Kidney (tissue), 13 donors: ENCODE measurements at regions not wholly inside any gene's neighbourhood (a gene's known extent, or its start where the extent isn't known, plus 50 kb on each side); places are given as distances from the start of the nearest gene placed in this dataset.
A peak's percentile ranks its signal among the peaks of the same experiment; 100 is the strongest.

Experiments used
- DNase-seq, 5 donors: peaks; one replicate each; pipeline ENCODE4 v3.0.0-alpha.2; 2013 to 2020
- FAIRE-seq: peaks from 2 replicates; lab custom pipeline; 2012; peaks lifted over from hg19 to GRCh38; lab: Jason Lieb, UNC
- H3K27ac ChIP-seq, 2 donors: one replicate each; pipeline ENCODE4 v1.7.0; 2013; ENCODE audit warnings: low read depth in 2 of 2, low read length in 2 of 2, inconsistent platforms in 1 of 2
- H3K27me3 ChIP-seq: one replicate; pipeline ENCODE4 v1.7.1; 2013; ENCODE audit warnings: low read length, inconsistent platforms; ENCODE audit not compliant: control insufficient read depth, insufficient read depth
- H3K36me3 ChIP-seq, 3 donors: one replicate each; pipeline versions ENCODE4 v1.7.0 to v1.7.1; 2013; ENCODE audit warnings: low read length in 3 of 3, control low read depth in 1 of 3, inconsistent platforms in 1 of 3; ENCODE audit not compliant: insufficient read depth in 3 of 3, control insufficient read depth in 2 of 3
- H3K4me1 ChIP-seq, 3 donors: one replicate each; pipeline versions ENCODE4 v1.7.0 to v1.7.1; 2013; ENCODE audit warnings: low read length in 3 of 3, inconsistent platforms in 1 of 3, low read depth in 1 of 3; ENCODE audit not compliant: control insufficient read depth in 2 of 3, insufficient read depth in 2 of 3
- H3K4me3 ChIP-seq, 3 donors: one replicate each; pipeline versions ENCODE4 v1.7.0 to v1.8.1; 2013; ENCODE audit warnings: low read length in 3 of 3, control low read depth in 1 of 3, inconsistent platforms in 1 of 3
- H3K9ac ChIP-seq, 3 donors: one replicate each; pipeline versions ENCODE4 v1.7.0 to v1.7.1; 2013; ENCODE audit warnings: low read length in 3 of 3, control low read depth in 1 of 3, inconsistent platforms in 1 of 3
- H3K9me3 ChIP-seq, 3 donors: one replicate each; pipeline versions ENCODE4 v1.7.0 to v1.7.1; 2013; ENCODE audit warnings: low read length in 3 of 3, control low read depth in 1 of 3, inconsistent platforms in 1 of 3; ENCODE audit not compliant: control insufficient read depth in 2 of 3, insufficient read depth in 1 of 3
- CTCF ChIP-seq: IDR thresholded peaks from 3 replicates; pipeline ENCODE4 v1.5.1; 2012; ENCODE audit warnings: mild to moderate bottlenecking, moderate library complexity, borderline replicate concordance; ENCODE audit not compliant: insufficient read depth; ENCODE audit errors: extremely low read depth
- intact Hi-C: fragments of 100-400 bp; cut with DNase I; formaldehyde crosslinking; loops from one replicate; pipeline ENCODE4 v1.11.1; 2022
- donor health status: control.
- donor health status: control.
- donor health status: control.
- donor health status: control.
- donor health status: control.
- donor health status: DM: yes; HTN: yes; CAD: no.
- donor health status: Normal renal cell carcinoma (clear cell type).

- DNase-seq (no peak), FAIRE-seq (no peak)
- no peaks in the 10 kb centered on the region for H3K4me1 ChIP-seq
- TF ChIP-seq CTCF: no peak
- H3K9me3 ChIP-seq: no peaks in the 10 kb centered on the region
- H3K27ac ChIP-seq: no peak overlapping the region
- H3K27me3 ChIP-seq: no peaks in the 10 kb centered on the region
- intact Hi-C loops: no loop called here
- H3K9ac ChIP-seq: no peak overlapping the region
- no peaks in the 10 kb centered on the region for H3K36me3 ChIP-seq
- H3K4me3 ChIP-seq: no peak overlapping the region
Observed at GRCh38 chr10:36716291-36716690, 409.1 kb upstream of the ANKRD30A start.

- FAIRE-seq (no peak), DNase-seq (no peak)
- no peaks in the 10 kb centered on the region for H3K4me1 ChIP-seq
- H3K9me3 ChIP-seq: no peaks in the 10 kb centered on the region
- H3K27me3 ChIP-seq: no peaks in the 10 kb centered on the region
- no peaks in the 10 kb centered on the region for H3K36me3 ChIP-seq
- no peak for TF ChIP-seq CTCF
- no peak overlapping the region for H3K27ac ChIP-seq
- no peak overlapping the region for H3K9ac ChIP-seq
- intact Hi-C loops: no loop called here
- H3K4me3 ChIP-seq: no peak overlapping the region
Observed at GRCh38 chr10:36712695-36713094, 412.7 kb upstream of the ANKRD30A start.

GRCh38 chr10:36711361-36711760 lies 414.0 kb upstream of the ANKRD30A start:
- no peak overlapping the region for H3K9ac ChIP-seq
- no peak for FAIRE-seq
- H3K27me3 ChIP-seq: no peaks in the 10 kb centered on the region
- H3K27ac ChIP-seq: no peak overlapping the region
- TF ChIP-seq CTCF: no peak
- intact Hi-C loops: no loop called here
- H3K4me3 ChIP-seq: no peak overlapping the region
- DNase-seq: peak in 1 of 5 donors; percentile 30
- H3K36me3 ChIP-seq: no peaks in the 10 kb centered on the region
- H3K4me1 ChIP-seq: no peaks in the 10 kb centered on the region
- no peaks in the 10 kb centered on the region for H3K9me3 ChIP-seq

- H3K27me3 ChIP-seq: no peaks in the 10 kb centered on the region
- no peak overlapping the region for H3K4me3 ChIP-seq
- H3K9me3 ChIP-seq: peaks cover 0 to 4% (median 0%) of the 10 kb centered on the region in 3 donors
- H3K4me1 ChIP-seq: no peaks in the 10 kb centered on the region
- no peak overlapping the region for H3K9ac ChIP-seq
- H3K36me3 ChIP-seq: no peaks in the 10 kb centered on the region
- H3K27ac ChIP-seq: no peak overlapping the region
- intact Hi-C loops: no loop called here
- DNase-seq: no peak
- no peak for FAIRE-seq
- no peak for TF ChIP-seq CTCF
Observed at GRCh38 chr10:36704124-36704523, 421.3 kb upstream of the ANKRD30A start.
